Spleen (tissue), 11 donors: ENCODE measurements at regions not wholly inside any gene's neighbourhood (a gene's known extent, or its start where the extent isn't known, plus 50 kb on each side); places are given as distances from the start of the nearest gene placed in this dataset.

Source experiments
- DNase-seq: peaks from one replicate; pipeline ENCODE4 v3.0.0-alpha.2; 2020
- H3K27ac ChIP-seq, 8 donors: fragments of 200-600 bp; sonication (generic) in 7 of 8; 1 replicate in 4 of 8; 2 replicates in 4 of 8; pipeline versions ENCODE4 v1.5.0 to v1.8.0; 2016 to 2021; ENCODE audit warnings: inconsistent platforms in 4 of 8, mild to moderate bottlenecking in 4 of 8, moderate library complexity in 1 of 8
- H3K27me3 ChIP-seq, 7 donors: fragments of 200-600 bp; sonication (generic) in 6 of 7; replicated peaks in 1 of 7; 1 replicate in 4 of 7; 2 replicates in 3 of 7; pipeline versions ENCODE4 v1.5.0 to v1.8.0; 2016 to 2021; ENCODE audit warnings: inconsistent platforms in 3 of 7, mild to moderate bottlenecking in 1 of 7
- H3K36me3 ChIP-seq, 6 donors: fragments of 200-600 bp; sonication (generic) in 5 of 6; 1 replicate in 4 of 6; 2 replicates in 2 of 6; pipeline versions ENCODE4 v1.5.0 to v1.8.0; 2016 to 2021; ENCODE audit warnings: inconsistent platforms in 2 of 6
- H3K4me1 ChIP-seq, 6 donors: fragments of 200-600 bp; sonication (generic) in 5 of 6; 1 replicate in 3 of 6; 2 replicates in 3 of 6; pipeline versions ENCODE4 v1.5.0 to v1.8.0; 2016 to 2021; ENCODE audit warnings: inconsistent platforms in 3 of 6
- H3K4me3 ChIP-seq, 8 donors: fragments of 200-600 bp; sonication (generic) in 7 of 8; 1 replicate in 4 of 8; 2 replicates in 4 of 8; pipeline versions ENCODE4 v1.5.0 to v1.8.0; 2016 to 2021; ENCODE audit warnings: inconsistent platforms in 4 of 8, mild to moderate bottlenecking in 4 of 8, moderate library complexity in 2 of 8
- H3K9me3 ChIP-seq, 8 donors: fragments of 200-600 bp; sonication (generic) in 7 of 8; 1 replicate in 4 of 8; 2 replicates in 4 of 8; pipeline versions ENCODE4 v1.5.0 to v1.8.0; 2016 to 2021; ENCODE audit warnings: inconsistent platforms in 4 of 8
- POLR2A ChIP-seq, 3 donors: fragments of 450-650 bp; IDR thresholded peaks; one replicate each; pipeline ENCODE4 v1.5.1; 2017; ENCODE audit warnings: antibody characterized with exemption in 3 of 3, mild to moderate bottlenecking in 1 of 3
- POLR2AphosphoS5 ChIP-seq, 3 donors: sonication (generic); formaldehyde crosslinking; IDR thresholded peaks; one replicate each; pipeline ENCODE4 v1.5.1; 2017; ENCODE audit warnings: antibody characterized with exemption in 3 of 3
- WGBS, 5 donors: extraction: QIAGEN DNeasy Blood & Tissue Kit in 3 of 5; methylation state at CpG; one replicate each; pipeline versions ENCODE4 v1.1.5 to v1.1.7; 2013 to 2018; 5-methylcytosine and 5-hydroxymethylcytosine counted together
- intact Hi-C: fragments of 100-400 bp; cut with DNase I; formaldehyde crosslinking; loops from one replicate; pipeline ENCODE4 v1.15.0; 2023; ENCODE audit warnings: low total_unique reads
- TF ChIP-seq, protein P1 (sequence below), 11 experiments: fragments of 200-600 bp in 7 of 11; fragments of 450-650 bp in 4 of 11; sonication (generic) in 4 of 11; IDR thresholded peaks in 8 of 11; conservative IDR thresholded peaks in 3 of 11; 1 replicate in 7 of 11; 2 replicates in 4 of 11; pipeline versions ENCODE4 v1.4.0 to v1.8.0; 2016 to 2021; ENCODE audit warnings: antibody characterized with exemption in 11 of 11, inconsistent platforms in 4 of 11, mild to moderate bottlenecking in 1 of 11
- donor health status: healthy with polysubstance abuse.
- donor health status: DM: no; HTN: no; CAD: no; lungs with moderate emphysema.
- donor health status: DM: no; HTN: no; CAD: no.
- donor health status: Bipolar disorder and iron deficiency.
- donor health status: healthy.
- donor health status: DM: no; HTN: no; CAD: no.
- donor health status: DM: yes; HTN: yes; CAD: no.

- intact Hi-C loops: no loop called here
- TF ChIP-seq POLR2AphosphoS5 (IDR thresholded peaks at IDR 0.05) (no peak), POLR2A (IDR thresholded peaks at IDR 0.05) (no peak)
- TF ChIP-seq, protein P1, sequence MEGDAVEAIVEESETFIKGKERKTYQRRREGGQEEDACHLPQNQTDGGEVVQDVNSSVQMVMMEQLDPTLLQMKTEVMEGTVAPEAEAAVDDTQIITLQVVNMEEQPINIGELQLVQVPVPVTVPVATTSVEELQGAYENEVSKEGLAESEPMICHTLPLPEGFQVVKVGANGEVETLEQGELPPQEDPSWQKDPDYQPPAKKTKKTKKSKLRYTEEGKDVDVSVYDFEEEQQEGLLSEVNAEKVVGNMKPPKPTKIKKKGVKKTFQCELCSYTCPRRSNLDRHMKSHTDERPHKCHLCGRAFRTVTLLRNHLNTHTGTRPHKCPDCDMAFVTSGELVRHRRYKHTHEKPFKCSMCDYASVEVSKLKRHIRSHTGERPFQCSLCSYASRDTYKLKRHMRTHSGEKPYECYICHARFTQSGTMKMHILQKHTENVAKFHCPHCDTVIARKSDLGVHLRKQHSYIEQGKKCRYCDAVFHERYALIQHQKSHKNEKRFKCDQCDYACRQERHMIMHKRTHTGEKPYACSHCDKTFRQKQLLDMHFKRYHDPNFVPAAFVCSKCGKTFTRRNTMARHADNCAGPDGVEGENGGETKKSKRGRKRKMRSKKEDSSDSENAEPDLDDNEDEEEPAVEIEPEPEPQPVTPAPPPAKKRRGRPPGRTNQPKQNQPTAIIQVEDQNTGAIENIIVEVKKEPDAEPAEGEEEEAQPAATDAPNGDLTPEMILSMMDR (IDR thresholded peaks at IDR 0.05 in 8 of 11, conservative IDR thresholded peaks at IDR 0.05 in 3 of 11): no peak
- Histone ChIP-seq H3K9me3 (peaks cover 0 to 4% (median 0%) of the 10 kb centered on the region in 8 donors), H3K36me3 (no peaks in the 10 kb centered on the region), H3K4me3 (no peak overlapping the region), H3K27ac (no peak overlapping the region), H3K27me3 (no peaks in the 10 kb centered on the region), H3K4me1 (no peaks in the 10 kb centered on the region)
- WGBS, 5 donors: 58 to 68% (median 60%) methylated on average over 2 of the region's 2 CpGs
- no peak for DNase-seq
Observed at GRCh38 chr17:72182371-72182873, 61.6 kb downstream of the SOX9 start.

- Histone ChIP-seq H3K27me3 (no peaks in the 10 kb centered on the region), H3K4me3 (no peak overlapping the region), H3K4me1 (no peaks in the 10 kb centered on the region), H3K9me3 (peaks cover 0 to 4% (median 0%) of the 10 kb centered on the region in 8 donors), H3K36me3 (no peaks in the 10 kb centered on the region), H3K27ac (no peak overlapping the region)
- no peak for TF ChIP-seq POLR2A (IDR thresholded peaks at IDR 0.05)
- TF ChIP-seq POLR2AphosphoS5 (IDR thresholded peaks at IDR 0.05): no peak
- TF ChIP-seq, protein P1 (IDR thresholded peaks at IDR 0.05 in 8 of 11, conservative IDR thresholded peaks at IDR 0.05 in 3 of 11): no peak
- intact Hi-C loops: no loop called here
- DNase-seq: no peak
- 81 to 93% (median 85%) methylated on average over 4 of the region's 4 CpGs for WGBS, 5 donors
Observed at GRCh38 chr17:72183194-72183685, 62.4 kb downstream of the SOX9 start.

- no peak for DNase-seq
- H3K27me3 ChIP-seq: no peaks in the 10 kb centered on the region
- WGBS, 5 donors: 79 to 90% (median 87%) methylated on average over 6 of the region's 6 CpGs
- H3K4me3 ChIP-seq: no peak overlapping the region
- H3K9me3 ChIP-seq: peaks cover 0 to 4% (median 0%) of the 10 kb centered on the region in 8 donors
- no peaks in the 10 kb centered on the region for H3K36me3 ChIP-seq
- no peak for TF ChIP-seq POLR2A (IDR thresholded peaks at IDR 0.05)
- H3K4me1 ChIP-seq: no peaks in the 10 kb centered on the region
- intact Hi-C loops: no loop called here
- no peak overlapping the region for H3K27ac ChIP-seq
Observed at GRCh38 chr17:72184805-72185204, 64.0 kb downstream of the SOX9 start.

DNA sequence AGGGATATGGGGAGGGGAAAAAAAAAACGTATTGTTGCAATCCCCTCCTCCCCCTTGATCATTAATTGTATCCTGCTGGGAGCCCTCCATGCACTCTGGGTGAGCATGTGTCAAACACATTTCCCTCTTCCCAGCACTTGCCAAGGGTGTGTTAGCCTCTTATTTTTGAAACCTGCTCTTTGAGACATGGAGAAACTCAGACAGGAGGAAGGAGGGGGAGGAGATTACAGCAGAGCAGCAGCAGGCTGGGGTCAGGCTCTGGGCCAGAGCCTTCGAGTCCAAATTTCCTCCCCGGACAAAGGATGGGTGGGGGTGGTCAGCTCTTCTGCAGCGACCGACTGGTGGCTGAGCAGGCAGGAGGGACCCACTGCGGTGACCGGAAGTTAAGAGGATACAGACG is 64.7 kb downstream of the SOX9 start:
- H3K36me3 ChIP-seq: no peaks in the 10 kb centered on the region
- TF ChIP-seq POLR2A (IDR thresholded peaks at IDR 0.05) (no peak), POLR2AphosphoS5 (IDR thresholded peaks at IDR 0.05) (no peak)
- TF ChIP-seq, protein P1 (IDR thresholded peaks at IDR 0.05 in 8 of 11, conservative IDR thresholded peaks at IDR 0.05 in 3 of 11): no peak
- H3K27ac ChIP-seq: no peak overlapping the region
- 32 to 57% (median 42%) methylated on average over 8 of the region's 8 CpGs for WGBS, 5 donors
- intact Hi-C loops: no loop called here
- H3K4me3 ChIP-seq: no peak overlapping the region
- peaks cover 0 to 4% (median 0%) of the 10 kb centered on the region in 8 donors for H3K9me3 ChIP-seq
- no peaks in the 10 kb centered on the region for H3K4me1 ChIP-seq
- DNase-seq: no peak
- H3K27me3 ChIP-seq: no peaks in the 10 kb centered on the region
